SU-DHL-6 (cell line): ENCODE measurements at regions not wholly inside any gene's neighbourhood (a gene's known extent, or its start where the extent isn't known, plus 50 kb on each side); places are given as distances from the start of the nearest gene placed in this dataset.

ENCODE experiments used
- EZH2phosphoT487 ChIP-seq: fragments of 200-600 bp; sonication (generic), shearing (Covaris generic); conservative IDR thresholded peaks from 2 replicates; pipeline ENCODE4 v1.6.1; 2018; ENCODE audit warnings: mild to moderate bottlenecking, antibody characterized with exemption, low read length, moderate library complexity, mixed read lengths
- TF ChIP-seq, protein P1 (sequence below): fragments of 200-600 bp; sonication (generic); IDR thresholded peaks from one replicate; pipeline ENCODE4 v1.5.1; 2017; ENCODE audit warnings: antibody characterized with exemption, mild to moderate bottlenecking, low read length, moderate library complexity; ENCODE audit not compliant: insufficient read depth, poor library complexity, severe bottlenecking

DNA sequence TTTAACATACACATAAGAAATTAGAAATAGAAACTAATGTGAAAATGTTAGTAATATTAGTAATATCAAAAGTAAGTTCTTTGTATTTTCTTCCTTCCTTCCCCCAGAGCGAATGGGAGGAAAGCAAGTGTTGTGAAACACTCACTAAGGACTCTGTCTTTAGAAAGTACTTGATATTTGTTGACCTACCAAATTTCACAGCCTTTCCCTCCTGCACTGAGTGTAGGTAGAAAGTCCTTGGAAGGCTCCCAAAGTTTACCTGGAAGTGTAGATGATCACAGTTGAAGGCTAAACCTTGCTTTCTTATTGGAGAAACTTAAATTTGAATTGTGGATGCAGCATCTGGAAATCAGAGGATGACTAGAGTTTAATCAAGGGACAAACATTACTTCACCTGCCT lies 1459.5 kb upstream of the SPRY2 start:
- TF ChIP-seq, protein P1, sequence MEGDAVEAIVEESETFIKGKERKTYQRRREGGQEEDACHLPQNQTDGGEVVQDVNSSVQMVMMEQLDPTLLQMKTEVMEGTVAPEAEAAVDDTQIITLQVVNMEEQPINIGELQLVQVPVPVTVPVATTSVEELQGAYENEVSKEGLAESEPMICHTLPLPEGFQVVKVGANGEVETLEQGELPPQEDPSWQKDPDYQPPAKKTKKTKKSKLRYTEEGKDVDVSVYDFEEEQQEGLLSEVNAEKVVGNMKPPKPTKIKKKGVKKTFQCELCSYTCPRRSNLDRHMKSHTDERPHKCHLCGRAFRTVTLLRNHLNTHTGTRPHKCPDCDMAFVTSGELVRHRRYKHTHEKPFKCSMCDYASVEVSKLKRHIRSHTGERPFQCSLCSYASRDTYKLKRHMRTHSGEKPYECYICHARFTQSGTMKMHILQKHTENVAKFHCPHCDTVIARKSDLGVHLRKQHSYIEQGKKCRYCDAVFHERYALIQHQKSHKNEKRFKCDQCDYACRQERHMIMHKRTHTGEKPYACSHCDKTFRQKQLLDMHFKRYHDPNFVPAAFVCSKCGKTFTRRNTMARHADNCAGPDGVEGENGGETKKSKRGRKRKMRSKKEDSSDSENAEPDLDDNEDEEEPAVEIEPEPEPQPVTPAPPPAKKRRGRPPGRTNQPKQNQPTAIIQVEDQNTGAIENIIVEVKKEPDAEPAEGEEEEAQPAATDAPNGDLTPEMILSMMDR = no peak
- no peak for TF ChIP-seq EZH2phosphoT487
